ENCODE measurements at regions not wholly inside any gene's neighbourhood (a gene's known extent, or its start where the extent isn't known, plus 50 kb on each side); places are given as distances from the start of the nearest gene placed in this dataset.

DNA sequence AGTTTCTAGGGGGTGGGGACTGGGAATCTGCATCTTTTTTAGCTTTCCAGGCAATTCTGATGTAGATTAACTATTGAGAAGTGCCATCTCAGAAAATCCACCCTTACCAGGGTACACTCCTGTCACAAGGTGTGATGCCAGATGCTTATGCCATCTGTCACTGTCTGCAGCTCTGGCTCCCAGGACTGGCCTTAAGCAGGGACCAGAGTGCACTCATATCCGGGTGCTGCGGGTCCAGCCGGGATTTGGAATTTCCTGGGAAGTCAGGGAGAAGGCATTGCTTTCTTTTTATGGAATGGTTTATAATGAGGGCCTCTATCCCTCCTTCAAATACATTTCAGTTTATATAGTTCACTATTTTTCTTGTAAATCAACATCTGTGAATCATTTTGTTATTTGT is 92.6 kb downstream of the TMEM174 start:
- TF ChIP-seq CTCF (IDR thresholded peaks at IDR 0.05; ENCODE audit: low read length) (no peak), EZH2 (optimal IDR thresholded peaks at IDR 0.05; ENCODE audit: low read depth, low read length) (no peak), EZH2phosphoT487 (IDR thresholded peaks at IDR 0.05; ENCODE audit: low read length) (no peak)

Measured in MM.1S (cell line).